HG02885 (cell line): ENCODE measurements at regions not wholly inside any gene's neighbourhood (a gene's known extent, or its start where the extent isn't known, plus 50 kb on each side); places are given as distances from the start of the nearest gene placed in this dataset.

Experiments
- ATAC-seq: cut with Tn5 transposase; IDR thresholded peaks from one replicate; pipeline ENCODE4 v1.9.1; 2021; ENCODE audit warnings: mild to moderate bottlenecking; ENCODE audit not compliant: unreplicated experiment, poor library complexity

DNA sequence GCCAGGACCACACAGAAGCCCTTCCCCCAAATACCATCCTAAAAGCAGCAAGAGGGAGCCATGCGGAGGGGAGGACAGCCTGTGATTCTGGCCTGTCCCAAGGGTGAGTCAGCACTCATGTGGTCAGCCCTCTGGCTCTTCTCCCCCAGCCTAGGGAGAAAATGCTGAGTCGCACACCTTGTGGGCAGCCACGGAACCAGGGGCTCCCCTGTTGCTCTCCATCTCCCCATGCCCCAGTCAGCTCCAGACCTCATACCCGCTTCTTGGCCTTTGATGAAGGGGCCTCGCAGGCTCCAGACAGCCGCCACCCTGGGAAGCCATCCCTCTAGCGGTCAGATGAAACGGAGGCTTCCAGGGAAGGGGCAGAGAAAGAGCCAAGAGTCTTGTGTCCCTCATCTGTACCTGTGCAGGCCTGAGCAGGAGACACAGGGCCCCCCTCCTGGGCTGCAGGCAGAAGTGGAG lies 181.3 kb upstream of the SIX2 start:
- ATAC-seq = no peak

DNA sequence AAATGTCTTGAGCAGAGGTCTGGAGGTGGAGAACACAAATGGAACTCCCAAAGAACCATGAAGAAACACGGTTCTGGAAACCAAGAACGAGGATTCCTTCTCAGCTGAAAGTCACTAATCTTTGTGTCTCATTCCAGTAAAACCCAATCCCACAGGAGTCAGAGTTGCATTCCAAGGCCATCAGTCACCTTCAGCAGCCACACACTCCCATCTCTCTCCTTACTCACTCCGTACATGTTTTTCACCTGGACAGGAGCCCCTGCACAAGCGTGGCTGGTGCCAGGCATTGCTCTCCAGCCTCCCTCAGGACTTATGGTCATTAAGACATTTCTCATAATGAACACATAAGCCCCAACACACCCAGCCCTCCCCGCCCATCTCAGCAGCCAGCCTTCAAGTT lies 175.4 kb upstream of the SIX2 start:
- no peak for ATAC-seq

DNA sequence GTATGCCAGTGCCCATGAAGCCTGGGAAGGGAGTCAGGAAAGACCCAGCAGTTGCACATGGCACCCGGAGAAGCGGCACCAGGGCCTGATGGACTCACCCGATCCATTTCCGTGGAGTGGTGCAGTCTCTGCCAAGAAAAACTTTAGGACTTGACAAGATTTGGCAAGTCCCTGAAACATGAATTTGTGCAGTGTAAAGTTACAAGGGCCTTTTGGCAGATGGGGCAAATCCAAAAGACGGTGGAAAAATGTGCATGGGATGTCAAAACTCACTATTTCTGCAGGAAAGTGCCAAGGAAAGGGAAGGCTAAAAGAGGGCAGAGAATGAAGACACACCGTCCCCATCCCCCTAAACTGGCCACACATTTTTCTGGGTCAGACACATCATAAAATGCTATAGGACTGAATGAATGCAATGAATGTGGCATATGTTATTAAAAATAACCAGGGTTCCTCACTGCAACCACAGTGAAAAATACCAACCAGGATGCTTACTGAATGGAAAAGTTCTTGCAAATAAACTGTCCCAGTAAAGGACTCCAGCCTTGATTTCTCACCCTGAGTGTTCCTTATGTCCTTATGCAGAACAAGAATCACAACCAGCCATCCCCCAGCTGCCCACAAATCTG lies 173.5 kb upstream of the SIX2 start:
- ATAC-seq = no peak

DNA sequence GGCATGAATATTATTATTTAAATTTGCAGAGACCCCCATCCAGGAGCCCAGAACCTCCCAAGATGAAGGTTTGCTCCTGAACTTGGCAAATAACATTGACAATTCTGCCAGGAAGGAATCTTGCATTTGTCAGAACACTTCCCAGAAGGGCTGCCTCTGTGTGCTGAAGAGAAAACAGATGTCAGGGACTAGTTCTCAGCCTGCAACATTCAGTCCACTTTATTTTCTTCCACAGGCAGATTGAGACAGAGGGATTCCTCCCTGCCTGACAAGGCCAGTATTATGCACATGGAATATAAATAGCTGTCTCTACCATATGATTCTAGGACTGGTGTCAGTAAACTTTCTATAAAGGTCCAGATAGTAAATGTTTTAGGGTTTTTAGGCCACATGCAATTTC lies 171.5 kb upstream of the SIX2 start:
- ATAC-seq = no peak

DNA sequence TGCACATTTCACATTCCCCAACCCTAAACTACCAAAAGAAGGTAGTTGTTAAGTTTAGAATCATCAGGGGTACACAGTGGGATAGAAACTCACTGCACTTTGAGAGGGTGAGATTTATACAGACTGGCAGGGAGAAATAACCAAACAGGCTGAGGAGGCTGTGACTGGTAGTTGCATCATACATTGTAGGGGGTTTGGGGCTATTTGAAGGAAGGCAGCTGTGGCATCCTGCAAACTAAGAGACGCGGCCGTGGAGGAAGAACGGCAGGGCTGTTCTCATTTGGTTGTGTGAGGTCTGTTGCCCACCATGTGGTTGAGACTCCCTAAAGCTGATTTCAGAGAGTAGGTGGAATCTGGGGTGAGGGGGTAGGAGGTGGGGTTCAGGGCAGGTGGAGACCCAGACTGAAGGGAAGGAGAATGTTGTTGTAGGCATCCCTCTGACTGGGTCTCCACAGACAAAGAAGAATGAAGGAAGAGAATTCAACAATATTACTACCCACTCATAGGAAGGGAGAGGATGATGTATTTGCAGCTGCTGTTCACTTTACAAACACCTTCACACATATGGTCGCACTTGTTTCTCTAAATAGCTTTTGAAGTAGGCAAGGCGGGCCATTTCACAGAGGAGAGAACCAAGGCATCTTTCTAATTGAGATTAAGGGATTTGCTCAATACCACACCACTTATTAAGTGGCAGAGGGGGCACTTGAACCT lies 170.9 kb upstream of the SIX2 start:
- no peak for ATAC-seq

DNA sequence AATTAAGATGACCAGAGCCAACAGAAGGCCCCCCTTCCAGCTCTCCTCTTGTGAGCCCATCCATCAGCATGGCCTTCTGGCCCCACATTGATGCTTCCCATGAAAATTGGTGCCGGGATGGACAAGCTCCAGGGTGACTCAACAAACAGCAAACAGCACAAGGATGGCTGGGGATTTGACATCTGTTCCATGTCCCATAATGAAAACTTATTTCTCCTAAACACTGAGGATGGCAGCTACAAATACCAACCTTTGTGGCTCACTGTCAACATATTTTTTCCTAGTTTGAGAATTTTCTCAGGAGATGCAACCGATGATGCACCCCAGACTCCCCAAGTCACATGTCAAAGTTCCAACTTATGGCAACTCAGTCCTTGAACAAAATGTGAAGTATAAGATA lies 169.6 kb upstream of the SIX2 start:
- no peak for ATAC-seq

DNA sequence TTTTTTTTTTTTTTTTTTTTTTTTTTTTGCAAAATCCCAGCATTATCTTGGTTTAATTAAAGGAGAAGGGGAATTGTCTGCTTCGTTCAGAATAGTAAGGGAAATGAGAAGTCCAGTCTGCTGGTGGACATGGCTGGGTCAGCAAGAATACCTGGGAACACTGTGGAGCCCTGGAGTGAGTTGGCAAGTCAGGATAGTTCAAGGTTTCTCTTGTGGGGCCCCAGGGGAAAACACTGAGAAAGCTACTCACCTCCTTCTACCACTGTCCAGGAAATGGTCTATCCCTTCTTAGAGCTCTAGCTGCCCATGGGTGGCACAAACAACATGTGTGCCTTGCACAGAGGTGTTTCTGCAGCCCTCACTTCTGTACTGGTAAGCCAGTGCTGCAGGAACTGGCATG lies 169.1 kb upstream of the SIX2 start:
- no peak for ATAC-seq

DNA sequence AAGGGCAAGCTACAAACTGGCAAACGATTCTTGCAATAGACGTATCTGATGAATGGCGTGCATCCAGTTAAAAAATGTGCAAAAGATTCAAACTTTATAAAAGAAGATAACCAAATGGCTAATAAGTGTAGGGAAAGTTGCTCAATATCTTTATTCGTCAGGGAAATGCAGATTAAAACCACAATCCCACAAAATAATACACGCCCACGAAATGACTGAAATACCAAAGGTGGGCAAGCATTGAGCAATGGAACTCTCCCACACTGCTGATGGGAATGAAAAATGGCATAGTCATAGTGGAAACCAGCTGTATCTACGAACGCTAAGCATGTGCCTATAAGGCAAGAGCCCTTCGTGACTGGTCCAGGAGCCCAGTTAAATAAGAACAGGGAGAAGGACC lies 168.6 kb upstream of the SIX2 start:
- no peak for ATAC-seq

DNA sequence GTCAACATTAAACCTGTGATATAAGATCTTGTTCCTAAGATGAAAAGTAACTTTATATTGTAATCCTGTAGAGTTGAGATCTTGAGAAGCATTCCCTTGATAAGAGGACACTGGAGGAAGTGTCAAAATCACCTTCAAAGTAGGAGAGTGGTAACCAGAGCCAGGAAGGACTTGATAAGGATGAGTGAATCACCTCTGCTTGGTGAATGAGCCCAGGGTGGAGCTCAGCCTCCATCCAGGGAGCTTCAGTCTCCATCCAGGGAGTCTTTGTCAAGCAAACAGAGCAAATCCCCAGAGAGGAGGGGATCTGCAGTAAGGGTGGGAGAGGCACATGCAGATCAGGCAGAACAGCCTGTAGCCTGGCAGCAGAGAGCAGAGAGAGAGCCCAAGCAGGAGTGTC lies 167.1 kb upstream of the SIX2 start:
- no peak for ATAC-seq

DNA sequence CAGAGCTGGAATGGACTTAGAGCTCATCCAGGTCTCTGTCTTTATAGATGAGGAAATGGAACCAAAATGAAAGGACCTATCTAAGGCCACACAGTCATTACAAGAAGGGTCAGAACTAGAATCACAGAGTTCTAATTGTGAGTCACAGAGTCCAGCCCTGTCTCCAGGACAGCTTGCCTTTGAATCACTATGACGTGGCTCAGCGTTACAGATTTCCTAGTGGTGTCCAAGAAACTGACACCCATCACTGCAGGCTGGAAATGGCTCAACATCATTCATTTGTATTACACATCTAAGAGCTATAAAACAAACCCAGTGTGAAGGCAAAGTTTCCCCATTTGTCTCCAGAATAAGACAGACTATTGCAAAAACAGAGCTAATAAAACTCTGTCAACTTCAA lies 164.3 kb upstream of the SIX2 start:
- no peak for ATAC-seq

DNA sequence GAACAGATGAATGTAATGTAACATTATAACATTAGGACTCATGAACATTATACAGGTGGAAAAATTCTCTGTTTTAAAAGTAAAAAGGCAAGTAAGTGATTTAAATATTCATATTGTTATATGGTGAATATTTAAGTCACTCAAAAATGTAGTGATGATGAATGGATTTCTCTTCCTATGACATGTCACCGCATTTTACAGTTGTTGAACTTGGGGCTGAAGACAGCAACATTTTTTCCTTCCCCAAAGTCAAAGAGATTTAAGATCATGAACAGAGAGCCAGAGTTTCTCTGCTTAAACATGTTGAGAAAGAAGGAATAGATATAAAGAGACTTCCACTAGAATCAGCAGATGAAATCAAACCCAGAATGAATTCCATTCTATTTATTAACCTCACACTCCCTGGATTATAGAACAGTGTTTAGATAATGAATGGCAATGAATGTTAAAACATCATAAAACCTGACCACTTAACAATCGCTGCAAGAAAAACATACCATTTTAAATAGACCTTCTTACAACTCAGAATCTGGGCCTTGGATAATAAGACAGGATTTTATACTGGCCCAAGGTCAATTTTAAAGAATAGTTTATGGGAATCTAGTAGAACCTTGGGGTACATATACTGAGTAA lies 163.6 kb upstream of the SIX2 start:
- ATAC-seq = no peak

DNA sequence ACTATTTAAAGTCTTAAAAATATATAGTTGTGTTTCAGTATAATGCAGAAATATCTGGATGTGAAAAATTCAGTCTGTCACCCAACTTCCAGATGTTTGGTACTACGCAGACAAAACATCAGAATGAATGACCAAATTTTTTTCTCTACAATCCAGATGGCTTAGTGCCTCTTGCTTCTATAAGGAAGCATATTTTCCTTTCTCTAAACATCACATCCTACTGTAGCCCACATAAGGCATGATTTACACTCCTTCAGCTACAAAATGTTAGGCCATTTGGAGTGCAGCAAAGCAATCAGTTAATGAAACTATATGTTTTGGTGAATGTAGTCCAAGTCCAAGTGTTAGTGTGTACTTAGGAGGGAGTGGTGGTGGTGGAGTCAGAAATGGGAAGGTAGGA lies 162.9 kb upstream of the SIX2 start:
- no peak for ATAC-seq

DNA sequence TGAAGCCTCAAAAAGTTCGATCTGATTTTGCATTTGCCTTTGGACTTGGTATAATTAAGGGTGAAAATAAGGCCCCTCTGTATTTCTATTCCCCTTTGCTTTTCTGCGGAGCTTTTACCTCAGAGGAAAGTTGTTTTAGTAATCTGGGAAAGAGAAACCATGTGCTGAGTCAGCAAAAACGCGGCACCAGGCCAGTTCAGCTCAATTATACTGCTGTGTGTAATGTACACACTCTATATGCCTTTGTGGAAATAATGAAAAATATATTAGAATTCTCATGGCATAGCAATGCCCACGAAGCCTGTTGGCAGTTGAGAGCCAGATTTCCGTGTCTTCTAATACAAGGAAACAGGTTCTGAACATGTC lies 161.9 kb upstream of the SIX2 start:
- no peak for ATAC-seq

DNA sequence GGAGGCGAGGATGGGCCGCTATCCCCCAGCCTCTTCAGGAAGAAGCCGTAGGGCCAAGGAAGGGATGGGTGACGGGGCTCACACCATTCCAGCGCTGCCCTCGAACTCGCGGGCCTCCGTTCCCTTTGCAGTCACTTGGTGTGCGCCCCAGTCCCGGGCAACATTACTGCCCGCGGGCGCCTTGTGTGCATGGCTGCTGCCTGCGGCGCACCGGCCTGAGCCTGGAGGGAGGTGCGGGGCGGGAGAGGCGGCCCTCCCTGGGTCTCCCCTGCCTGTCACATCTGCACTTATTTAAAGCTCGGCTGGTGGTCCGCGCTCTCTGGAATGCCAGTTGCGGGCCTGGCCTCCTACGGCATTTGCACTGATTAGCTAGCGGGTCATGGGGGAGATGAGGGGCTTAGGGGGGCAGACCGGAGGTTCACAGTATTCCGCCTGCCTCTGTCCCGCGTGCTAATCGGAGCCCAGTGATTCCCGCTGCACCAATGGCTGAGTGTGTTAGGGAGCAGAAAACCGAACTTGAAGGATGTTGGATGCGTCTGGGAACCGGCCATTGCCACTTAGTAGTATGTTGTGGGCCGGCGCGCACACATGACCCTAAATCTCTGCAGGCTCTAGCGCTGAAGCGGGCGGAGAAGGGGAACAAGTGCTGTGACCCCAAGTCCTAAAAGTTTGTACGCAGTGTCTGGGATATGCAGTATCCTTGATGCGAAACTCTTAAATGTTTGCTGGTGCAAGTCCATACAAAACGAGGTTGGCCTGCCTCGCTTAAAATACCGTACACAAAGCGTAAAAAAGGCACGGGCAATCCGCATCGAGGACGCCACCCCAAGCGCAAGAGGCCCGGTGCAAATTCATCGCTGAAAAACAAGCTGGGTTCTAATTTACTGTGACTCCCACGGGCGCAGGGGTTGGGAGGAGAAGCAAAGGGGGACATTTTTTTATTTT lies 161.2 kb upstream of the SIX2 start:
- no peak for ATAC-seq

DNA sequence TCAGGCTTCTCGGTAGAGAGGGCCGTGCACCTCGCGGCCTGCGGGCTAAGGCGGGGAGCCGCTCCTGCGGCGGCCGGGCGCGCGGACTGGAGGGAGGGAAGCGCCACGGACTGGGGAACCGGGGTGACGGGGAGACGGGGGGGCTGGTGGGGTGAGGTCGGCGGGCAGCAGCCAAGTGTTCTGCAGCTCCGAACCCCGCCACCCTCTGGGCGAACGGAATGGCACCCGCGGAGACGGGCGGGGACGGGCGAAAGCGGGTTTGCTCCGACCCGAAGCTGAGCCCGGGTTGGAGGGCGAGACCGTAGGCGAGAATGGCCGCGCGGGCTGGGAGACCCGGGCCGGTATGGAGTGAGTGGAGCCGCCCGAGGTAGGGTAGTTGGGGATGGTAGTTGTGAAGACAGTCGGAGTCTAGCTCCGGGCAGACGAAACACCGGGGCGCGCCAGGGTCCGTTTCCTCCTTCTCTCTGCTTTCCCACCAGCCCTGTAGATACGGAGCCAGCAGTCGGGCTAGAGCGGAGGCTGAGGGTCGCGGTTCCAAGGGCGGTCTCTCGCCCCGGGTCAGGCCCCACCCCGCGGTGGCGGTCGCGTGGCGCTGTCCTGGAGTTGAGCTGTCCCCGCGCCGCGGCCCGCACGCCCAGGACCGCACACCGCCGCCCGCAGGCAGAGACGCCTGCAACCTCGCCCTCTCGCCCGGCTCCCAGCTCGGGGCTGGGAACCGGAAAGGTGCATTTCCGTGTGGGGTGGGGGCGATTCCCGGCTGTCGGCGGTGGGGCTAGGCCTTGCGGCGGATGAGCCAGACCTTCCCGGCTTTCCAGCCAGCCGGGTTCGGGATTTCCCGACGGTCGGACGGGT lies 160.3 kb upstream of the SIX2 start:
- no peak for ATAC-seq

DNA sequence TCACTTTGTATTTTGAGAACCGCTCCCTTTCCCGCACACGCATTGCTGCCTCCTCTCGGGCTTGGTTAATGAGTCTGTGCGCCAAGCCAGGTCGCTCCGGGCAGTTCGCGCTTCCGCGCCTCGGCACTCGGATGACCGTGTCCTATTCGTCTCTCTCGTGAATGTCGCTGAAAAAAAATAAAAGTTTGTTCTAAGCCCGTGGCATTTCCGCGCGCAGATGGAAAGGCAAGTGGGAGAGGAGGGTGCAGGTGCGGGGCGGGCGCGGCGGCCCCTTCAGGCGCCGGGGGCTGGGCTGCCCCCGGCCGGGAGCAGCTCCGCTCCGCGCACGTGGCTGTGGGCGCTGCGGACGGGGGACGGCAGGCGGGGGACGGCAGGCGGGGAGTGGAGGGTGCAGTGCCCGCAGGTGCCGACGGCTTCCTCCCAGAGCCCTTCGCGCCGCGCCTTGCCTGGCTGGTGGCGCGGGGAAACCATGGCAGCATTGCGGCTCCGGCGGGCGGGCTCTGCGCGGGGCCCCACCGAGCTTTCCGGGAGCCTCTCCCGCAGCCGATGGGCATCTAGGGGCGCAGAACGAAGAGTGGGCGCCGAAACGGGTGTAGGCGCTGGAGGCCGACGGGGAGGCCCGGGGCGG lies 159.6 kb upstream of the SIX2 start:
- ATAC-seq = no peak

DNA sequence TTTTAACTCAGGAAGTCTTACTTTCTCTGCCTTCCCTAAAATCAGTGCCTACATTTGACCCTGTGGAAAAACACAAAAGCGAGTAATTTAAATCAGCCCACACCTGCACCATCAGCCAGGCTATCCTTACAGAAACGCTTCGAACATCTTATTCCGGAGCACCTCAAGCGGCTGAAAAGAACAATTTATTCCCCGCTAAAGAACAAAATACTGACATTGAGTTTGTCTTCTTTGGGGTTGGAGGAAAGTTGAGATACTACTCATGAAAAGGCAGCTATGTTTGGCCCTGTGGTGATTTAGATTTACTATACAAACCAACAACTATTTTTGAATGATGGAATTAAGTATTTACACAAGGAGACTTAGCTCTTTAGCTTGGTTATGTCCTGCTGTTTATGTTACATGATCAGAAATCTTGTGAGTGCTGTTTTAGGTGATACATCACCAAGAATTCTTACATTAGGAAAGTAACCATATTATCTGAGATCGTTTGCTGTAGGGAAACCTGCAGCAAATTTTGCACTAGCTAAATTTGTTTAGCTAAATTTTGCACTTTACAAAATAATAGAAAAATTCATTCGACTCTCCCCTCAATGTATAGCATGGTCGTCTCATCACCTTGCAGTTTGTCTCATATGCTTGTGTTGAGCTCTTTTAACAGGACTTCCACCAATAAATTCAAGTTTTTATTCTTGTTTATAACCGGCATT lies 158.8 kb upstream of the SIX2 start:
- no peak for ATAC-seq

DNA sequence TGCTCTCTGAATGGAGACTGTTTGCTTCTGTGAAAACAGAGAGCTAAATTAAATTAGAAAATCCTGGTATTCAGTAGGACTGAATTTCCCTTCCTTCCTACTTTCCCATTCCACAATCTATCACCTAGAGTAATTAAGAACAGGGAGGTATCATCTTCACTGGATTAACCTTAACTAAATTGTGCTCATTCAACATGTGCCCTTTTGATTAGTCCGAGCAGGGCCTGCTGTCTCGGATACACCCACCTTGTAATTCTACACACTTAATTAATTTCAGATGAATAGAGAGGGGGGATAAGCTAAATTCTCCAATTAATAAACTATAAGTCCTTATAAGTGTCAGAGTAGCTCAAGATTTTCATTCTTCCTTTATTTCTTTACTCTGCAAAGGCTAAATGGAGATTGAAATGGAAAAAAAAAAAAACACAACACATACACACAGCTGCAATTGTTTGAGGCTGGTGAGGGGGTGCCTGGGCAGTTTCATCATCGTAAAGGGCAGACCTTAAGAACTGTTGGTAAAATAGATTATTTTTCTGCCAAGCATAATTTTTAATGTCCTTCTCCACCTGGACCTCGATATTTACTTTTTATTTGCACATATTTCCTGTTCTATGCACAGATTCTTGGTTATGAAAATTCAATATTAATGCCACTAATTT lies 157.1 kb upstream of the SIX2 start:
- no peak for ATAC-seq
